HEK293 (cell line): ENCODE measurements at regions not wholly inside any gene's neighbourhood (a gene's known extent, or its start where the extent isn't known, plus 50 kb on each side); places are given as distances from the start of the nearest gene placed in this dataset.

ENCODE experiments used
- ATF2 ChIP-seq: fragments of 450-650 bp; formaldehyde crosslinking; IDR thresholded peaks from 2 replicates; pipeline ENCODE4 v1.5.1; 2016; ENCODE audit warnings: missing biosample characterization, missing genetic modification characterization, low read depth
- CTCF ChIP-seq: fragments of 450-650 bp; formaldehyde crosslinking; IDR thresholded peaks from 2 replicates; pipeline ENCODE4 v1.5.1; 2016; ENCODE audit warnings: missing biosample characterization, missing genetic modification characterization
- SALL2 ChIP-seq: fragments of 450-650 bp; formaldehyde crosslinking; IDR thresholded peaks from 2 replicates; pipeline ENCODE4 v1.5.0; 2017; ENCODE audit warnings: missing biosample characterization, mild to moderate bottlenecking, missing genetic modification characterization, borderline replicate concordance
- WT1 ChIP-seq: fragments of 450-650 bp; formaldehyde crosslinking; IDR thresholded peaks from 2 replicates; pipeline ENCODE4 v1.5.1; 2016; ENCODE audit warnings: missing biosample characterization, missing genetic modification characterization
- ZNF223 ChIP-seq: fragments of 450-650 bp; formaldehyde crosslinking; IDR thresholded peaks from 2 replicates; pipeline ENCODE4 v1.5.1; 2016; ENCODE audit warnings: missing biosample characterization, missing genetic modification characterization
- ZNF416 ChIP-seq: fragments of 450-650 bp; formaldehyde crosslinking; IDR thresholded peaks from 2 replicates; pipeline ENCODE4 v1.5.1; 2016; ENCODE audit warnings: missing biosample characterization, missing genetic modification characterization
- ZNF785 ChIP-seq: fragments of 450-650 bp; formaldehyde crosslinking; IDR thresholded peaks from 2 replicates; pipeline ENCODE4 v1.5.1; 2016; ENCODE audit warnings: missing biosample characterization, missing genetic modification characterization

- TF ChIP-seq ZNF416 (tag by site-specific recombination) (no peak), ATF2 (tag by site-specific recombination) (no peak), ZNF223 (tag by site-specific recombination) (no peak), SALL2 (tag by site-specific recombination) (no peak), CTCF (no peak), WT1 (tag by site-specific recombination) (no peak), ZNF785 (tag by site-specific recombination) (no peak)
Observed at GRCh38 chr13:111407381-111408131, 87.1 kb downstream of the TEX29 start.
